DND-41 (cell line): ENCODE measurements at regions not wholly inside any gene's neighbourhood (a gene's known extent, or its start where the extent isn't known, plus 50 kb on each side); places are given as distances from the start of the nearest gene placed in this dataset.

ENCODE experiments used
- ATAC-seq: fragments of 200-7000 bp; cut with Tn5 transposase; 3 replicates; pipeline ENCODE4 v1.9.1; 2021; ENCODE audit warnings: low read depth; ENCODE audit not compliant: insufficient read depth
- DNase-seq: peaks from one replicate; pipeline ENCODE4 v3.0.0-alpha.2; 2020
- H2AFZ ChIP-seq: 2 replicates; pipeline ENCODE4 v1.6.0; 2012; ENCODE audit warnings: low read depth, low read length
- H3K27ac ChIP-seq: 2 replicates; pipeline ENCODE4 v1.5.1; 2012; ENCODE audit warnings: low read length, inconsistent platforms
- H3K27me3 ChIP-seq: fragments of 200-600 bp; sonication (generic); 2 replicates; pipeline ENCODE4 v1.6.0; 2012; ENCODE audit warnings: low read length, mild to moderate bottlenecking, inconsistent platforms; ENCODE audit not compliant: insufficient read depth, poor library complexity
- H3K36me3 ChIP-seq: 2 replicates; pipeline ENCODE4 v1.5.1; 2012; ENCODE audit warnings: low read length, inconsistent platforms; ENCODE audit not compliant: insufficient read depth
- H3K4me1 ChIP-seq: 2 replicates; pipeline ENCODE4 v1.5.1; 2012; ENCODE audit warnings: mild to moderate bottlenecking, low read length; ENCODE audit not compliant: insufficient read depth
- H3K4me2 ChIP-seq: 2 replicates; pipeline ENCODE4 v1.6.0; 2012; ENCODE audit warnings: mild to moderate bottlenecking, moderate library complexity, low read length, inconsistent platforms; ENCODE audit not compliant: insufficient read depth
- H3K4me3 ChIP-seq, 2 experiments: fragments of 200-600 bp in 1 of 2; shearing (Covaris generic) in 1 of 2; 2 replicates each; pipeline ENCODE4 v1.5.1; 2012 to 2016; ENCODE audit warnings: inconsistent platforms in 2 of 2, low read length in 2 of 2, mild to moderate bottlenecking in 2 of 2, low read depth in 1 of 2, moderate library complexity in 1 of 2
- H3K79me2 ChIP-seq: 2 replicates; pipeline ENCODE4 v1.6.0; 2012; ENCODE audit warnings: low read length, inconsistent platforms; ENCODE audit not compliant: insufficient read depth
- H3K9ac ChIP-seq: 2 replicates; pipeline ENCODE4 v1.6.0; 2012; ENCODE audit warnings: low read depth, mild to moderate bottlenecking, inconsistent platforms, low read length, moderate library complexity
- H3K9me3 ChIP-seq: 2 replicates; pipeline ENCODE4 v1.5.1; 2012; ENCODE audit warnings: low read length, moderate library complexity, mild to moderate bottlenecking, inconsistent platforms; ENCODE audit not compliant: insufficient read depth, severe bottlenecking
- H4K20me1 ChIP-seq: 2 replicates; pipeline ENCODE4 v1.6.0; 2012; ENCODE audit warnings: low read length; ENCODE audit not compliant: insufficient read depth
- CTCF ChIP-seq: IDR thresholded peaks from 2 replicates; pipeline ENCODE4 v1.5.1; 2012; ENCODE audit warnings: borderline replicate concordance, low read length, moderate library complexity, mild to moderate bottlenecking; ENCODE audit not compliant: poor library complexity, severe bottlenecking; ENCODE audit errors: extremely low read depth
- EZH2 ChIP-seq: IDR thresholded peaks from 3 replicates; pipeline ENCODE4 v1.6.1; 2012; ENCODE audit warnings: borderline replicate concordance, low read depth, mild to moderate bottlenecking, moderate library complexity, low read length, inconsistent platforms; ENCODE audit not compliant: severe bottlenecking

GRCh38 chr2:176687342-176687741, 418.1 kb downstream of the MTX2 start:
- H3K27me3 ChIP-seq, result peaks cover 6% of the 10 kb centered on the region
- no peak overlapping the region for H3K27ac ChIP-seq

GRCh38 chr2:176687944-176688343, 418.7 kb downstream of the MTX2 start:
- H3K27me3 ChIP-seq, result peaks cover 6% of the 10 kb centered on the region
- H3K79me2 ChIP-seq, result no peaks in the 10 kb centered on the region
- no peaks in the 10 kb centered on the region for H3K9me3 ChIP-seq
- H3K36me3 ChIP-seq, result no peaks in the 10 kb centered on the region
- H2AFZ ChIP-seq, result no peak overlapping the region
- no peak overlapping the region for H3K4me2 ChIP-seq
- no peaks in the 10 kb centered on the region for H4K20me1 ChIP-seq
- DNase-seq (no peak), ATAC-seq (no peak)
- H3K4me1 ChIP-seq, result no peaks in the 10 kb centered on the region
- no peak for TF ChIP-seq EZH2
- no peak for TF ChIP-seq CTCF
- H3K9ac ChIP-seq, result no peak overlapping the region
- H3K27ac ChIP-seq, result no peak overlapping the region
- H3K4me3 ChIP-seq, result no peak overlapping the region

More at GRCh38 chr2:176687342-176687741, 418.1 kb downstream of the MTX2 start:
- no peaks in the 10 kb centered on the region for H3K36me3 ChIP-seq
- H3K4me3 ChIP-seq, result no peak overlapping the region
- H3K4me2 ChIP-seq, result no peak overlapping the region
- ATAC-seq, result no peak
- H3K9ac ChIP-seq, result no peak overlapping the region
- H3K4me1 ChIP-seq, result no peaks in the 10 kb centered on the region
- no peak for DNase-seq
- no peaks in the 10 kb centered on the region for H3K9me3 ChIP-seq
- H2AFZ ChIP-seq, result no peak overlapping the region
- no peaks in the 10 kb centered on the region for H4K20me1 ChIP-seq
- H3K79me2 ChIP-seq, result no peaks in the 10 kb centered on the region
- TF ChIP-seq EZH2, result no peak
- TF ChIP-seq CTCF, result no peak

GRCh38 chr2:176689711-176690110, 420.5 kb downstream of the MTX2 start:
- TF ChIP-seq EZH2 (no peak), CTCF (no peak)
- Histone ChIP-seq H4K20me1 (no peaks in the 10 kb centered on the region), H3K9ac (no peak overlapping the region), H3K4me1 (no peaks in the 10 kb centered on the region), H3K36me3 (no peaks in the 10 kb centered on the region), H3K4me3 (no peak overlapping the region), H3K4me2 (no peak overlapping the region), H3K9me3 (no peaks in the 10 kb centered on the region), H3K79me2 (no peaks in the 10 kb centered on the region), H2AFZ (no peak overlapping the region), H3K27ac (no peak overlapping the region), H3K27me3 (peaks cover 4% of the 10 kb centered on the region)
- DNase-seq (no peak), ATAC-seq (no peak)

- no peak for ATAC-seq
- TF ChIP-seq CTCF, result no peak
- no peak for TF ChIP-seq EZH2
- H3K9ac ChIP-seq, result no peak overlapping the region
- no peak for DNase-seq
- no peaks in the 10 kb centered on the region for H3K9me3 ChIP-seq
- no peak overlapping the region for H2AFZ ChIP-seq
- H3K4me2 ChIP-seq, result no peak overlapping the region
- H3K27ac ChIP-seq, result no peak overlapping the region
- no peaks in the 10 kb centered on the region for H4K20me1 ChIP-seq
- no peaks in the 10 kb centered on the region for H3K36me3 ChIP-seq
- no peaks in the 10 kb centered on the region for H3K27me3 ChIP-seq
- no peaks in the 10 kb centered on the region for H3K4me1 ChIP-seq
- H3K4me3 ChIP-seq, result no peak overlapping the region
- H3K79me2 ChIP-seq, result no peaks in the 10 kb centered on the region
These were observed 422.2 kb downstream of the MTX2 start for GRCh38 chr2:176691471-176691870.
